Parathyroid adenoma (tissue), 2 donors: ENCODE measurements at regions not wholly inside any gene's neighbourhood (a gene's known extent, or its start where the extent isn't known, plus 50 kb on each side); places are given as distances from the start of the nearest gene placed in this dataset.

ENCODE experiments used
- H2AFZ ChIP-seq: fragments of 300-600 bp; sonication (generic); one replicate; pipeline ENCODE4 v1.7.0; 2017; ENCODE audit warnings: antibody characterized with exemption, mild to moderate bottlenecking
- H3K27ac ChIP-seq: fragments of 300-600 bp; sonication (generic); one replicate; pipeline ENCODE4 v1.7.0; 2017
- H3K27me3 ChIP-seq: fragments of 300-600 bp; sonication (generic); one replicate; pipeline ENCODE4 v1.7.0; 2017; ENCODE audit warnings: low read length; ENCODE audit not compliant: control insufficient read depth, insufficient read depth
- H3K36me3 ChIP-seq: fragments of 300-600 bp; sonication (generic); one replicate; pipeline ENCODE4 v1.7.0; 2017; ENCODE audit warnings: low read length; ENCODE audit not compliant: control insufficient read depth, insufficient read depth
- H3K4me1 ChIP-seq: fragments of 300-600 bp; sonication (generic); one replicate; pipeline ENCODE4 v1.7.0; 2017; ENCODE audit warnings: control low read depth
- H3K4me2 ChIP-seq: fragments of 300-600 bp; sonication (generic); one replicate; pipeline ENCODE4 v1.7.0; 2017; ENCODE audit warnings: low read length
- H3K4me3 ChIP-seq: fragments of 300-600 bp; sonication (generic); one replicate; pipeline ENCODE4 v1.7.0; 2017; ENCODE audit warnings: low read depth, low read length
- H3K79me2 ChIP-seq: fragments of 300-600 bp; sonication (generic); one replicate; pipeline ENCODE4 v1.7.0; 2017; ENCODE audit warnings: control low read depth
- H3K9ac ChIP-seq: fragments of 300-600 bp; sonication (generic); one replicate; pipeline ENCODE4 v1.7.0; 2017; ENCODE audit warnings: mild to moderate bottlenecking
- H3K9me3 ChIP-seq: fragments of 300-600 bp; sonication (generic); one replicate; pipeline ENCODE4 v1.7.0; 2017; ENCODE audit warnings: low read length; ENCODE audit not compliant: control insufficient read depth
- TF ChIP-seq, protein P1 (sequence below): fragments of 300-600 bp; sonication (generic); IDR thresholded peaks from one replicate; pipeline ENCODE4 v1.7.0; 2017; ENCODE audit warnings: antibody characterized with exemption, mild to moderate bottlenecking
- donor health status: primary hyperparathyroidism.

DNA sequence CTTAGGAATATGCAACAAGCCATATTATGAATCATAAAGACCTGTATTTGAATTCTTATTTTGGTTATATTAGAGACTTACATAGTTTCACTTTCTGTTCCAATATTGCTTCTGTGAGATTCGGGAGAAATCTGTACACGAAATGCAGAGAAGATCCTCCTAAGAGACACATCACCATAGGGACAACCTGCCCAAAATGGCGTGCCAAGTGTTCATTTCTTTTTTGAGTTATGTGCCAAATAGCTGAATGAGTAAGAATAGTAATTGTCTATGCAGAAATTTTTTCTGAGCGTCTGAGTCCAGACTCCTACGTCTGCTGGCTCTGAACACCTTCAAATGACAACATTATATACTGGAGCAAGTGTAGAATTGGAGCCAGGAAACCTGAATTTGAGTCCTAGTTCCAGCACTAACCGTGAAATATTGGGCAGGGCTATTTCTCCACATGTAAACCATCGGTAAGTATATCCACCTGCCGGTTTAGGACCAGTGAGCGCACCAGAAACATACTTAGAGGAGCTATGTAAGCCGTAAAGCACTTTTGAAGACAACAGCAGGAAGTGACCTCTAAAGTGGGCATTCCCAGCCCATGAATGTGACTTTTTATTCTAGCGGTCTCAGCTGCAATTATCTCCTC is 163.9 kb upstream of the DMRT1 start:
- no peak overlapping the region for H3K27ac ChIP-seq

DNA sequence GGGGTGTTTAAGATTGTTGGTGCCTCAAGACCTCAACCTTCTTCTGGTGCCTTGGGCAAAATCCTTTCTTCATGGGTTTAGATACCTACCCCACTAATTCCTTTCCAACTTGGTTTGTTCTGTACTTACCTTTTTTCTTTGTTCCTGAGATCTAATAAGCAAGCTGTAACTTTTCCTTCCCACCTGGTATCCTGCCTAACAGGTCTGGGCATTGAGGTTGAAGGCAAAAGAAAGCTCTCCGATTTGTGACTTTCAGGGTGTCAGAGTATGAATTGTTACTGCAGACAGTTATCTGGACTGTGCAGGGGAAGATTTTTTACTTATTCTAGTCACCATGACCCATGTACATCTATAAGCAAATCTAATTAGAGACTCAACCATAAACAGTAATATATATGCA is 162.6 kb upstream of the DMRT1 start:
- Histone ChIP-seq H3K9me3 (no peaks in the 10 kb centered on the region), H3K36me3 (no peaks in the 10 kb centered on the region), H3K9ac (no peak overlapping the region), H3K79me2 (no peaks in the 10 kb centered on the region), H2AFZ (no peak overlapping the region), H3K4me1 (no peaks in the 10 kb centered on the region), H3K27me3 (no peaks in the 10 kb centered on the region), H3K4me2 (no peak overlapping the region), H3K27ac (no peak overlapping the region), H3K4me3 (no peak overlapping the region)
- TF ChIP-seq, protein P1, sequence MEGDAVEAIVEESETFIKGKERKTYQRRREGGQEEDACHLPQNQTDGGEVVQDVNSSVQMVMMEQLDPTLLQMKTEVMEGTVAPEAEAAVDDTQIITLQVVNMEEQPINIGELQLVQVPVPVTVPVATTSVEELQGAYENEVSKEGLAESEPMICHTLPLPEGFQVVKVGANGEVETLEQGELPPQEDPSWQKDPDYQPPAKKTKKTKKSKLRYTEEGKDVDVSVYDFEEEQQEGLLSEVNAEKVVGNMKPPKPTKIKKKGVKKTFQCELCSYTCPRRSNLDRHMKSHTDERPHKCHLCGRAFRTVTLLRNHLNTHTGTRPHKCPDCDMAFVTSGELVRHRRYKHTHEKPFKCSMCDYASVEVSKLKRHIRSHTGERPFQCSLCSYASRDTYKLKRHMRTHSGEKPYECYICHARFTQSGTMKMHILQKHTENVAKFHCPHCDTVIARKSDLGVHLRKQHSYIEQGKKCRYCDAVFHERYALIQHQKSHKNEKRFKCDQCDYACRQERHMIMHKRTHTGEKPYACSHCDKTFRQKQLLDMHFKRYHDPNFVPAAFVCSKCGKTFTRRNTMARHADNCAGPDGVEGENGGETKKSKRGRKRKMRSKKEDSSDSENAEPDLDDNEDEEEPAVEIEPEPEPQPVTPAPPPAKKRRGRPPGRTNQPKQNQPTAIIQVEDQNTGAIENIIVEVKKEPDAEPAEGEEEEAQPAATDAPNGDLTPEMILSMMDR = no peak

More for the DNA sequence above, 163.9 kb upstream of the DMRT1 start:
- Histone ChIP-seq H3K4me2 (peak overlapping the region; percentile 26), H3K9ac (no peak overlapping the region), H3K9me3 (no peaks in the 10 kb centered on the region), H3K4me3 (peak overlapping the region; percentile 26), H2AFZ (peak overlapping the region; percentile 11), H3K27me3 (no peaks in the 10 kb centered on the region), H3K36me3 (no peaks in the 10 kb centered on the region), H3K4me1 (no peaks in the 10 kb centered on the region), H3K79me2 (no peaks in the 10 kb centered on the region)
- TF ChIP-seq, protein P1 = no peak

DNA sequence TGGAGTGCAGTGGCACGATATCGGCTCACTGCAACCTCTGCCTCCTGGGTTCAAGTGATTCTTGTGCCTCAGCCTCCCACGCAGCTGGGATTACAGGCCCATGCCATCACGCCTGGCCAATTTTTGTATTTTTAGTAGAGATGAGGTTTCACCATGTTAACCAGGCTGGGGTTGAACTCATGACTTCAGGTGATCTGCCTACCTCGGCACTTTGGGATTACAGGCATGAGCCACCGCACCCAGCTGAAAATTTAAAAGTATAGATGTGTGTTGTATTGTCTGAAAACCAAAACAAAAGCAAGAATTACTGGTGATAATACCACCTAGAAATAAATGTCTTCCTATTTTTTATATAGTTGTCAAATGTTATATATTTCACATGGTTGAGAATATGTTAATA is 162.0 kb upstream of the DMRT1 start:
- Histone ChIP-seq H3K4me3 (no peak overlapping the region), H3K27ac (no peak overlapping the region), H2AFZ (no peak overlapping the region), H3K4me1 (no peaks in the 10 kb centered on the region), H3K27me3 (no peaks in the 10 kb centered on the region), H3K9me3 (no peaks in the 10 kb centered on the region), H3K79me2 (no peaks in the 10 kb centered on the region), H3K36me3 (no peaks in the 10 kb centered on the region), H3K4me2 (no peak overlapping the region), H3K9ac (no peak overlapping the region)
- TF ChIP-seq, protein P1 = no peak

DNA sequence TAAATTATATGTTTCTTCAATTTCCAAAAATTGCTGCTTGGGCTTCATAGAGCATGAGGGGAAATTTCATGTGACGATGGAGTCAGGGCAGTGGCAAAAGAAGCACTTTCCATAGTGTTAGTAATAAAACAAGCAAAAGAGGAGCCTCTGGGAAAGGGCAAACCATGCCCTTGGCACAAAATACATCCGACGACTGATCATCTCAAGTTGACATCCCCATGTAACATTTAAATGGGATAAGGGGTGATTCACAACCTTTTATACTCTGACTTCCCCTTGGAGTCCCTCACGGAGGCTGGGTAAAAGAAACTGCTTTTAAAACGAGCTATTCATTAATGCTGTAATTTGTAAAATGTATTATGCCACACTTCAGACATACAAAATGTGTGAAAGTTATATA is 161.4 kb upstream of the DMRT1 start:
- Histone ChIP-seq H3K9ac (no peak overlapping the region), H3K9me3 (no peaks in the 10 kb centered on the region), H3K4me3 (no peak overlapping the region), H2AFZ (no peak overlapping the region), H3K79me2 (no peaks in the 10 kb centered on the region), H3K27ac (no peak overlapping the region), H3K4me2 (no peak overlapping the region), H3K4me1 (no peaks in the 10 kb centered on the region), H3K27me3 (no peaks in the 10 kb centered on the region), H3K36me3 (no peaks in the 10 kb centered on the region)
- TF ChIP-seq, protein P1 = no peak
